NCI-H2227 treated with DMSO at 0.1 percent for 48 hours (cell line): ENCODE measurements at regions not wholly inside any gene's neighbourhood (a gene's known extent, or its start where the extent isn't known, plus 50 kb on each side); places are given as distances from the start of the nearest gene placed in this dataset.

Experiments used
- DNase-seq: peaks from one replicate; lab custom pipeline; 2025; lab: John Stamatoyannopoulos, UW

DNA sequence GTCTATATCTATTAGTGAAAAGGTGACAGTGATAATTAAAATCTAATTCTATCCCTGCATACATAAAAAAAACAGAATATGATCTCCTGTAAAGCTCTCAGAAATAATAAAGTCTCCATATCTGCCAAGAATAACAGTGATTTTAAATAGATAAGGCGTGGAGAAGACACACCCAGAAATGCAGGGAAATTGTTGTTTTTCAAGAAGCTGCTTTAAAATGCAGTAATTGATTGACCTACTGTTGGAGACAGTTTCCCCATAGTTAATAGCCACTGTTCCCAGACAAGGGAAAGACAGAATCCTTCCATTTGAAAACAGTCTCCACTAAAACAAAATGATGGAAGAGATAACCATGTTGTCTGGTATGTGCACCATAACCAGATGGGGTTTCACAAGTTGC, 571.5 kb upstream of the CDH5 start:
- no peak for DNase-seq

DNA sequence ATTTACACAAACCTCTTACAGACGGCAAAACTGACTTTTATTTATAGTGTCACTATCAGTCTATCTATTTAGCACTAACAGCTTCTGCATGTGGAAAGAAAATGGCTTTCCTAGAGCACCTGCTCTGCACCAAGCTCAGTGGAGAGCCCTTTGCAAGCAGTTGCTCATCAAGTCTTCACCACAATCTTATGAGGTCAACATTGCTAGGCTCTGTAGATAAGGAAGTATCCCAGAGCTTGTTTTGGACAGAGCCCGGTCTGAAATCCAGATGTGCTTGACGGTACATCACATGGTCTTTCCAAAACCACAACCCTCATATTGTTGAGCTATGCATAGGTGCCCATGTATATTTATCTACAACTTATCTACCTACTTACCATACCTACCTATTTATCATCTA, 572.7 kb upstream of the CDH5 start:
- no peak for DNase-seq

DNA sequence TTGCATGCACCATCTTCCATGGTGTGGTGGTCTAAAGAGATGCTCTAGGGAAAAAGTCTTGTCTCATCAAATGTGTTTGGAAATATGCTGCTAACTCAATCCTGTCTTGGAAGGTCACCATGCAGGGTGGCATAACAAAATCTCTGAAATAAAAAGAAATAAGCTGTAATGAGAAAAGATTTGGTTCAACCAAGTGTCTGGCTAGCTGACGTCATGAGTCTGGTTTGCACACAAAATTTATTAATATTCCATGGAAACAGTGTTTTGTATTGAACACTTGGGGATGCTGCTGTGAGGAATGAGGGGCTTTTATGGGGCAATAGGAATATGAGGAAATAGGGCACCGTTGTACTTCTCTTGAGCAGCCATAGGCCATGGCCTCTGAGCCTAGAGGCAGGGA, 575.7 kb upstream of the CDH5 start:
- no peak for DNase-seq

DNA sequence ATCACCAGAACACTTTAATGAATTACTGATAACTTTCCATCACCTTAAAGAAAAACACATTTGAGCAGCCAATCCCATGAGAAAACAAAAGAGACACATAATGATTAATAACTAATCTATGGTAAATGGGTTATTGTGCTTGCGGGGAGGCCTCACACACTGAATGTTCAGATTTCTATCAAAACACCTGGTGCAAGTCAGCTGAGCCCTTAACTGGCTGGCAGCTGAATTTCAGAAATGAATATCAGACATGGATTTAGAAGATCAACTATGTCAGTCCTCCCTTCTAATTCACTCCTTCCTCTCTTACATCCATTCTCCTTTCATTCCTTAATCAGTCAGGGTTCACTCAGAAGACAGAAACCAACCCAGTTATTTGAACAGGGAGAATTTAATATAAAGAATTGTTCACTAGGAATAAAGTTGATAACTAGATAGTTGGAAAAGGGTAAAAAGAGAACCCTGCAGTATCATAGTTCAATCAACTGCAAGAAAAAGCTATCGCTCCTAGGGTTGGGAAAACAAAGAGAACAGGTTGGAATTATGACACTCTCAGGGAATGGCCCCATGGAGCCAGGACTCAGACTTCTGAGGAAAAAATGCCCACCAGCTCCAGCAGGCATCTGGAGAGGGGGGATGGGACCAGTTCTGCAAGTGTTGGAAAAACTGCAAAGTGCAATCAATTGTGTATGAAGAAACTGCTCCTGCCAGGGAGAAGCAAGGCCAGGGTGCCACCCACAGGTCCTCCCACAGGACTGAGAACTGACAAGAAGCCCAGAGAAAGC, 577.1 kb upstream of the CDH5 start:
- no peak for DNase-seq

DNA sequence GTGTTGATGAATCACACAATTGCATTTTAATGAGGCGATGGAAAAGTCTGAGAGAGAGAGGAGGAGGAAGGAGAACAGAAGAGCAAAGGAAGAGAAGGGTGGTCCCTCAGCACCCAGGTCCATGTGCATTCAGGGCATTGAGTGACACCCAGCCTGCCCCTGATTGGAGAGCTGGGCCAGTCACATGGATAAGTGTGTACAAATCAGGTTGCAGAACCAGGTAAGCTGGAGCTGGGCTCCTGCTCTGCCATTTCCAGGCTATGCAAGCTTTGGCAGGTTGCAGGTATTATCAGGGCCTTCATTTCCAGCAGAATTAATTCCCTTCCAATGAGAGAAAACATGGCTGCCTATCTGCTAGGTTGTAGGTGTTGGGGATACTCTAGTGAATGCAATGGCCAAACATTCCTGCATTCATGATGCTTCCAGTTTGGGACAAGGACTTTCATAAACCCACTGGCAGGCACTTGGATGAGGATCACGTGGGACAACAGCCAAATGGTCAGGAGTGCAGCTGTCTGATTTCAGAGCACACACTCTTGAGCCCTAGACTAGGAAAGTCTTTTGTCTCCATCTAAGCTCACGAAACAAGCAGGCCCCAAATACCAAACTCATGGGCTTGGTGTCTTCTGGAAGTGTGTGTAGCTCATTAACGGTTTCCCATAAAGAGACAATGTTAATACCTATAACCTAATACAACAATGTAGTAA, 577.9 kb upstream of the CDH5 start:
- no peak for DNase-seq

DNA sequence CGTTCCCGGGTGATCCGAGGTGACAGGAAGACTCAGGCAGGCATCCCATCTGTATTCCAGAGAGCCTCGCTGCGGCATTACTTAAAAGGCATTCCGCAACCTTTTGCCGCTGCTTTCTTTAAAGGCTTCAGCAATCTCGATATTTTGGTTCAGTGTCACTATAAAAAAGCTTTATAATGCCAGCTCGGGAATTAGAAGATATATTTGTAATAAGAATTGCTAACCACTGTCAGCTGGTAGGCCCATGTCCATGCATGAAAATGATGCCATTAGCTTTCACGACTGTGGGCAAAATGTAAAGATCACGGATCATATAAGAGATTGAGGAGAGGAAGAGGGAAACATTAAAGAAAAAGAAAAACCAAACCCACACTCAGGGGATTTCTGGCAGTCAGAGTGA, 578.6 kb upstream of the CDH5 start:
- DNase-seq: no peak

DNA sequence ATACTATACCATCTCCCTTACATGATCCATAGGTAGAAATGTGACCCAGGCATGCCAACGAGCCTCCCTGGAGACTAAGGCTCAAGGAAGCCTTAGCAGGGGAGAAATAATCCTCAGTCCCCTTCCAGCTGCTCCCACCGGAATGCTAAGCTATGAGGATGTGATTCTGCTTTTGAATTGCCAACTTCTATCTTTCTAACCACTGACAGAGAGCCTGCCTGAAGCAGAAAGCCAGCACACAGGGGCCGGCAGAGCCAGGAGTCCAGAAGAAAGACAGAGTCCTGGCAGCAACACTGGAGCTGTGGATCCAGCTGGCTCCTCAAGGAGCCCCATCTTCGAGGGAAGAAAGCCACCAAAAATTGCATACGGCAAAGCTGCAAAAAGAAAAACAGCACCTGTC, 579.6 kb upstream of the CDH5 start:
- DNase-seq: no peak

DNA sequence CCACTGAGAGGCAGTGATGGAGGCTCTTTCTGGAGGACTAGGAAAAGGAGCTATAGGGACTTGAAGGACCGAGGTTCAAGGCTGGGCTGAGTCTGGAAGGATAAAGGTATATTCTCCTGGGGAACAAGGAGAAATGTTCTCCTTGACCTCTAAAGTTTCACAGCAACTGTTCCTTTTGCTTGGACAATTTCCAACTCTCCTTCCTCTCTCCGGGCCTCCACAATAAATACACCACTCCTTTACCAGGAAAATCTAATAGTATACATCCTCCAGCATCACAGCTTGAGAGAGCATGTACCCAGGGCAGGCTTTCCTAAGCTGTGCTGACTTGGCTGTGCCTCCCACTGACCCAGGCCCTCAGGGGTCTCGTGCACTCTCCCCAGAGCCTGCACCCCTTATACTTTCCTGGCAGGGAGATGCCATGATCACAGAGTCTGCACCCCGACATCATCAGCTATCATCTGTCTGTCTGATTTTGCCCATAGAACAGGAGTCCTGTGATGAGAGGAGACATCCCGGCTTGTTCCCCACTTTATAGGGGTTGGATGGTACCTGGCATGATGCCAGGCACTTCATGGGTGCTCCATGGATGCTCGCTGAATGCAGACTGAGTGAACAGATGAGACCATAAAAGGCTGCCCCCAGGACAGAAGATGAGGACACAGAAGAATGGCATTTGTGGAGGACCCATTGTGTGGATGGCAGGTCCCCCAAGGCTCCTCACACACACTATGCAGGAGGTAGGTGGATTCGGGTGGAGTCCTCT, 582.6 kb upstream of the CDH5 start:
- DNase-seq: no peak

DNA sequence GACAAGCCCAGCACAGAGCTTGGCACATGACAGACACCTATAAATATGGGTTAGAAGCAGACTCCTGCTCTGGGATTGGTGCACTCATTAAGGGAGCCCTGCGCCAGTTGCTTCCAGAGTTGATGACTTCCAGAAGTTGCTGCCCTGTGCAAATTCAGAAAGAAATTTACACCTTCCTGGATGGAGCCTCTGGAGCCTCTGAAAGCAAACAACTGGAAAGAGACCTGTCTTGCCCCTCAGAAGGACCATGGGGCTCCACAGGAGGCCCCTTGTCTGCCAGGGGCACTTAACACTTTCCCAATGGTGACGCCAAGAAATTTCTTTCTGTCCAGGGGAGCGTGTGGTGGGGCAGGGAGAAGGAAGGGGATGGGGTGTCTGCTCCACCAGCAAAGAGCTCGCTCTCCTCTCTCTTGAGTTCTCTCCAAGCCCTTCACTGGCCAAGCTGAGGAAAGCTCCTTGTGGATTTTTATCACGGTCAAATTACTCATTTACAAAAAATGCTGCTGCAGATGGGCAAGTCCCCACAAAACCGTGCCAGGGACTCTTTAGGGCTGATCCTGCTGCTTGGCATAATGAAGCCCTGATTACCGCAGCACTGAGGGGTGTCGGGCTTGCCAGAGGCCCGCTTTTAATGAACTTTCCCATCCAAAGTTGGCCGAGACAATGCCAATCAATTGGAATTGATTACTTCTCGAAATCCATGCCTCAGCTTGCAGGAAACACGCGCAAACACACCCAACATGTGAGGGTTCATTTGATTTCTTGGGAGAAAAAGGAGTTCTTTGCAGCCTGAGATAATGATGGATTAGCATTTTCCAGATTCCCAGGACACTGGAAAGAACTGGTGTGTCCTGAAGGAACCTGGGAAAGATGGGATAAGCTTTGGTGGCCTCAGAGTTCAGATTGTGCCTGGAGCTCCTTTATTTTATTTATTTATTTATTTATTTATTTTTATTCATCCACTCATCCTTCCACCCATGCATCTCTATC, 583.6 kb upstream of the CDH5 start:
- DNase-seq: no peak

DNA sequence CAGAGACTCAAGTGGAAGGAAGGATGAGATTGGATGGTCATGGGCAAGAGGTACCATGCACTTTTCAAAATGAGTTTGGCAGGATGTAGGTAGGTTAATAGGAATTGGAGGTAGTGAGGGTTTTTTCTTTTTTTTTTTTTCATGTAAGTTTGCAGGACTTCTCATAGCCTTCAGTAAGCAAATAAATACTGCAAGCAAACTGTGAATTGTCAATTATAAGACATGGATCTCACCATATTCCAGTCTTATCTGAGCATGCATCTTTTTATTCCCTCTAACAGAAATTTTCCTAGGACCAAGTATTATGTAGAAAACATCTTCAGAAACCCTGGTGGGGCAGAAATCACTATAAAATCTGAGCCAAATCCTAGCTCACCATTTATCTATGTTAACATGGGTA, 584.6 kb upstream of the CDH5 start:
- DNase-seq: no peak

DNA sequence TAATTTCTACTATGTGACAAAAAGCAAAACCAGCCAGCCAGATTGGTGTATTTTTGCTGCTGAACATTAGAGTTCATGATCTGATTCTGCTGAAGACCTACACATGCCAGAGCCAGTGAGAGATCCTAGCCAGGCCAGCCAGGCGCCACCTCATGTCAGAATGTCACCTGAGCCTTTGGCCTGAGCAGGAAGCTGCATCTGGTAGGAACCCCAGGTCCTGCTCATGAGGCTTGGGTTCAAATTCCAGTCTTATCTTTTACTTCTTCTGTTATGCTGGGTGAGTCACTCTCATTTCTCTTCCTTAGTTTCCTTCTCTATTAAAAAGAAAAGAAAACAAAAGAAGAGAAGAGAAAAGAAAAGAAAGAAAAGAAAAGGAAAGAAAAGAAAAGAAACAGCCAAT, 585.1 kb upstream of the CDH5 start:
- DNase-seq: no peak

DNA sequence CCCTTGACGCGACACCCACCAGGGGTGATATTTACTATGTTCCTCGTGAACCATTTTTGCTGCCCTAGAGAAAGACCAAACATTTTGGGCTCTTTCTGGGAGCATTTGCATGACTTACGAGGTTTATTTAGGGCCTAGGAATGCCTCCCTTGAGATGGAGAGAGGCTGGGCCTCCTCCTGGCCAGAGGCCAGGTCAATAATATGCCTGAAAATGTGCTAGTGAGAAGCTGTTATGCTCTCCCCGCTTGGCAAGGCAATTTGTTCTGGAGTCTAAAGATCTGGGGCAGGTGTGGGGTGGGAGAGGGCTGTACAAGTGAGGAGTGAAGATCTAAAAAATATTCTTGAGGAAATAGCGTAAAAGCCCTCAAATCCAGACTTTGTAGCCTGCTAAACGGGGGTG, 587.3 kb upstream of the CDH5 start:
- DNase-seq: no peak

DNA sequence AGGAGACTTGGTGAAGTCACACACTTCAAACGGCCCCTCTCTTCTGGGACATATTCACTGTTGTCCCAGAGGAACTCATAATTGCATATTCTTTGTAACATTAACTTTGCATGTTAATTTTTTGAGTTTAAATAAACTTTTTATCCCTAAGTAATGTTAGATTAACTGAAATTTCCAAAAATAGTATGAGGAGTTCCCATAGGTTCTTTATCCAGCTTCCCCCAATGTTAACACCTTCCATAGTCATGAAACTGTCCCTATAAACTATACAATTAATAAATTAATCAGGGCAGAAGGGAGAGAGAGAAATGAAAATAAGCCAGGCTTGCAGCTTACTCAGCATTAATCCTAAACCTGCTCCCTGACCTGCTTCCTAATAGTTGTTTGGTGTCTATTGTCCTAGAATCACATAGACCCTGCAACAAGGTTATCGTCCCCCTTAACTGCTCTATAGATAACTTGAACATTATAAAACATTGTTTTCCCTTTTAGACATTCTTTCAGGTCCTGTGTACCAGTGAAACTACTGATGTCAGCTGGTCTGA, 589.8 kb upstream of the CDH5 start:
- no peak for DNase-seq

DNA sequence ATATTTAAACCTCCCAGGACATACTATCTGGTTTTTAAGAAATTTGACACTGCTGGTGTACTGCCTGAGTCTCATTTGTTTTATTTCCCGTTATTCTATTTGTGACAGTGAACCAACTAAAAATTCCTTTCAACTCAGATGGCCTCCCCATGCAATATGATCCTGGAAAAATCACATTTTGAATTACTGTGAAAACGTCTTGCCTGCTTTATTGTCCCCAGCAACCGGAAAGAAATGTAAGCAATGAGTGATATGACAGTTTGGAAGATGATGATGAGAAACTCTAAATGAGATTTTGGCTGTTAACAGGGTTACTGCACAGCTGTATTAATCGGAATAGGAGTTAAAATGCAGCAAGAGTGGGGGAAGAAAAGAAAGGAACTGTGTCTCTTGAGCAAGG, 590.7 kb upstream of the CDH5 start:
- no peak for DNase-seq

DNA sequence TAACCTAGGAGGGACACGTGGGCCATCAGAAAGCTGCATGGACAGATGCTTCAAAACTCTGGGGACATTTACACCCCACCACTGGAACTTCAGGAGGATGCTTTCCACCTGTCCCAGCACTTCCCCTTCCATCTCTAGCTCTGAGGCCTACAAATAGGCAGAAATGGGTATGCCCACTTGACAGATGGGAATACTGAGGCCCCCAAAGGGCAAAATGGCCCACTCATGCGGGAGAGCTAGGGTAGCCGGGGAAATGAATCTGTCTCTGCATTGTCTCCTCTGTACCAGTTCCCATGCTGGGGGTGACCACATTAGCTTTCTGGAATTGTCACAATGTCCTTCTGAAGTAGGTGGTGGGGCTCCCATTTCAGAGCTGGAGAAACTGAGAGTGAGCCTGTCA, 592.1 kb upstream of the CDH5 start:
- DNase-seq: no peak

DNA sequence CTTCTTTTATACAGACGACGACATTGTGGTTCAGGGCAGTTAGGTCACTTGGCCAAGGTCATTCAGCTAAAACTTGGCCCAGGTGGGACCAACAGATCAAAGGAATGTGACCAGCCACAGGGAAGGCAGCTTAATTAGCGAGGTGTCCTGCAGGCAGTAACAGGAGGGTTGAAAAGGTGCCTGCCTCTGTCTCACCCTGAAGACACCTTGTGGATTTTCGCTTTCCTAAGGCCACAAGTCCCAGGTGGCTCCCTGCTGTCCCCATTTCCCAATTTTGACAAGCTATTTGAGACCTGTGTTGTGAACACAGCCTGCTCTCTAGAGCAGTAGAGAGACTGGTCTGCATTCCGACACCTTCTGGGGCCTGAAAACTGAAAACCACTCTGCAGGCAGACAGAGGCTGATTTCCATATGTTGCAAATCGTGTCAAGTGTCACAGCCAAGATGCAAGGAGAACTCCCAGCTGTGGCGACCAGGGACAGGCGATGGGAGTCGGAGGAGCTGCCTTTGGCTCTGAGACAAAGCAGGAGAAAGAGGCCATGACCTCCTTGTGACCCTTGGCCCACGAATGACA, 593.1 kb upstream of the CDH5 start:
- no peak for DNase-seq

DNA sequence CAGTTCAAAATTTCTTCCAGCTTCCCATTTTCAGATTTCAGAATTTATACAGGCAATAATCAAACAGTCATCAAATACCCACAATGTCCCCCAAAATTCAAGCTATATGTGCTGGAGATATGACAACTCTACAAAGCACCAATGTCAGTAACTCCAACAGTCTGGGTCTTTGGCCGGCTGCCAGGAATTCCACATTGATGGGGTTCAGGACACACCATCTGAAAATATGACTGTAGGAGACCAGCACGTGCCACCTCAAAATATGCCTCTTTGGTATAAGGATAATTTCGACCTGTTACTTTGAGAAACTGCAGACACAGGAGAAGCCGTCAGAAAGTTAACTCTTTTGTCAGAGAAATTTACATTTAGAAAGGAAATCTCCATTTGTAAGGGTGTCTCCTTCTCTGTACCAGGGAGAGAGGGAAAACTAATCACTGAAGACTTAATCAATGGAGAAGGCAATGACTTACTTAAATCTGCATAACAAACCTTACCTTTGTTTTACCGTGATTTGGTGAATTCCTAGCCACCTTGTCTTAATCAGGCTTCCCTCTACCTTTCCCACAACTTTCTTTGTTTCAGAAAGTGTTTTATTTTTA, 594.3 kb upstream of the CDH5 start:
- no peak for DNase-seq

DNA sequence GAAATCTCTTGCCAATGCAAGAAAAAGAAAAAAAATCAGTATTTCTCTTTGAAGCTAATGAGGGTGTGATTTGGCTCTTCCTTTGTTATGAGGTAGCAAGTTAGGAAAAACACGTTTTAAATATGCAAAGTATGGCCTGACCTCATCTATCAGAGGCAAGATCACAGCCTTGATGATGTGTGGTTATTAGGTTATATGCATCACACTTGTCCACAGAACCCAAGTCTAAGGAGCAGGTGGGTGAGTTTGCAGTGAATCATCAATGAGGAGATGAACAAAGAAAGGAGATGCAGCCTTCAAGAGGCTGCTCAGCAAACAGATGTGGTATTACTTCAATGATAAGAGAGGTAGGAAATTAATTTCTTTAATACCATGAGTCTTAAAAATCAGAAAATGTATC, 594.8 kb upstream of the CDH5 start:
- DNase-seq: no peak

DNA sequence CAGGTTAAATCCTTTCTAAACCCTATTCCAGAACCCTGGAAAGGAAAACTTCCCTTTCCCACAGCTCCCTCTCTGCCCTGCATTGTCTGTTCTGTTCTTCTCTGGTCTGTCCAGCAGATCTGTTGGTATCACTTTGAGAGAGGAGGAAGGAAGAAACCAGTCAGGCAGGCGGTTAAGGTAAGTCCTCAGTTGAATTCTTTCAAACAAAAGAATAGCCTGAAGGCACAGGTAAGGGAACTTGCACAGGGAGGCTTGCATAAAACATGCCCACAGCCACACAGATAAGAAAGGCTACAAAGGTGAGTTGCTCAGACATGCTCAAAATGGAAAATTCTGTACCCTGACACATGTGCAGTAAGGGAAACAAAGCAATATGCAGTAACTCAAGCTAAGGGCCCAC, 595.7 kb upstream of the CDH5 start:
- no peak for DNase-seq

DNA sequence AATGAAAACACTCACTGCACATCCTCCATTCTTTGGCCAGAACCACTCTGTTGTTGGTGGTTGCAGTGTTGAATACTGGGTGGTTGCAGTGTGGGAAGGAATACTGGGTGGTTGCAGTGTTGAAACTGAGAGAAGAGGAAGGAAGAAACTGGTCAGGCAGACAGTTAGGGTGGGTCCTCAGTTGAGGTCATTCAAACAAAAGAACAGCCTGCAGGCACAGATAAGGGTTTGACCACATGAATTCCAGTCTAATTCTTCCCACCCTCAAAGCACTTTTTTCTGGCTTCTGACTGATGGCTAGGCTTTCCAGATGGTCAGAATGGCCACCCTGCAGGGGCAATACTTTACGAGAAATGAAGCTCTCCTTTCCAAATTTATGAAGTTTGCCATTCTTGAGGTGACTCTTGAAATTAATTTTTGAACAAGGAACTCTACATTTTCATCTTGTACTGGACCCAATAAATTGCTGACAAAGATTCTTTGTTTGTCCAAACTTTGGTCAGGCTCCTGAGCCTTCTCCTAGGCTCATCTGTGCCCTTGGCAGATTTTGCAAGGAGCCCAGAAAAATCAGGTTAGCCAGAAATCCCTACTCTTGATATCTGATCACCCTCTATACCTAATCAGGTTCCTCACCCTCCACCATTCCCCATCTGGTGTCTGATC, 596.6 kb upstream of the CDH5 start:
- no peak for DNase-seq
